Renal pelvis (tissue), 1 donor: ENCODE measurements at regions not wholly inside any gene's neighbourhood (a gene's known extent, or its start where the extent isn't known, plus 50 kb on each side); places are given as distances from the start of the nearest gene placed in this dataset.
"Not testable (repeated sequence)": the region's sequence is repeated elsewhere in the genome, so short reads cannot be mapped to it uniquely, and the experiment has no call there.

Experiments used
- DNase-seq: peaks from one replicate; pipeline ENCODE4 v3.0.0-alpha.2; 2013

DNA sequence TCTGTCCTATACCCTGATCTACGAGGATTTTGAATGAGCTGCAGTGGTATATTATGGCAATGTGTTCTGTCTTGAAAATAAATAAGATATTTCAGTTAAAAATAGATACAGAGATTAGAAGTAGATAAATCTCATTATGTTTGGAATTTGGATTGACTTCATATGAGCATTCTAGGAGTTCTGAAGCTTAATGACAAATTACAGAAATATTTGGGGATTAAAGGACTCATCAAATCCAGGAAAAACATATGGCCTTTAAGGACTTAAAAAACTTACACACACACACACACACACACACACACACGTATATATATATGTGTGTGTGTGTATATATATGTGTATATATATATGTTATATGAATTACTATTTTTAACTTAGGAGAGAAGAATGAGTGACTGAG is 446.9 kb upstream of the CD180 start:
- no peak for DNase-seq

DNA sequence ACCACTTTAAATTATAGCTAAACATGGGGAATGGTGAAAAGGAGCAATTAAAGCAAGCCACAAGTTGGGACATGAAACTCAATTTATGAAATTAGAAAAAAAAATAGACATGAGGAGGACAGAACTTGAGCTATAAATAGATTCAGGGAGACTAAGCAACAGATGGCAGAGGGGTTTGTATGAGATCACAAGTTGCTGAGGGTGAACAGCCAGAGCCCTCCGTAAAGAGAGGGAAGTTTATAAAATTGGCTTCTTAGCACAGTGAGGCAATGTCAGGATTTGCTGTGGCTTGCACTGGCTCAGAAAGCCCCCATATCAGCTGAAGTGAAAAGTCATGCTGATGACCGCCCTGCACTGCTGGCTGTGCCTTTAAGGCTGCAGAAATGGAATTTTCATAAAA is 443.4 kb upstream of the CD180 start:
- DNase-seq = no peak

DNA sequence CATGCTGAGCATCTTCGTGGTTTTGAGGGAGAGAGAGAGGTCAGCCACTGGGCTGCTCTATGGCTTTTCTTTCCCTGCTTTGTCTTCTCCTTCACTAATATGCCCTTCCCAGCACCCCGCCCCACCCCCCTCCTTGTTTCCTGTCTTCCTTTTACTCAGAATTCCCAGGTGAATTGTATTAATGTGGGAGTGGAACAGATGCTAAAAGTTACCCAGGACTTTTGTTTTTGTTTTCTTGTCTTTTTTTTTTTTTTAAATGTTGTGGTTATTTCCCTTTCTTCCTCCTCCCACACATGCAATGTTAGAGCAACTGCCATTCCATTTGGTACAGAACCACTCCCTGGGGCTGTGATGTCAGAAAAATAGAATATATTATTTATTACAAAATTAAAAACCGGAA is 442.7 kb upstream of the CD180 start:
- DNase-seq = no peak

DNA sequence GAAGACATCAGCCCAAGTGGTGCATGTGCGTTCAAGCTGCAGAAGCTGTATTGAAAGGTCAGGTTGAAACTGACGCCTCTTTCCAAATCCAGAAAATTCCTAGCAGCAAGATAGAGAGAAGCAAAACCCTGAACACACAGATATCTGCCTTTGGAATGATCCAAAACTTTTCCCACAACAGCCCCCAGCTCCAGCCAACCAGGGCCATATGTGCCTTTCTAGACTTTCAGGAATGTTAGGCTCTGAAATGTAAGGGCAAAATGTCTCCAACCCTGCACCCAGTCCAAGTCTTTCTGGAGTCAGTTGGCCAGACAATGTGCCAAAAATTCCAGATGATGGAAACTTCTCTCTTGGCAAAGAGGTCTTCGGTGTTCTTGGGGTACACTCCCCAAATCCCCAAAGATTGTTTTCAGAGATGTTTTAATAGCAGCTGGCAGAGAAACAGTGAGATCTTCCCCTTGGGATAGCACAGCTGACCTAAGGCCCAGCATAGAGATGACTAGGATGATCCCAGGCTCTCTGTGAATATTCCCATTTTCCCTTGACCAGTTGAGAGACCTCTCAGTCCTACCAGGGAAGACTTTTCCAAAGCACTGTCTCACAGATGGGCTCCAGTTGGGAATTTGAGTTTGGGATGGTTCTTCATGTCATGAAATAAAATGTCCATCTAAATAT is 440.4 kb upstream of the CD180 start:
- no peak for DNase-seq

DNA sequence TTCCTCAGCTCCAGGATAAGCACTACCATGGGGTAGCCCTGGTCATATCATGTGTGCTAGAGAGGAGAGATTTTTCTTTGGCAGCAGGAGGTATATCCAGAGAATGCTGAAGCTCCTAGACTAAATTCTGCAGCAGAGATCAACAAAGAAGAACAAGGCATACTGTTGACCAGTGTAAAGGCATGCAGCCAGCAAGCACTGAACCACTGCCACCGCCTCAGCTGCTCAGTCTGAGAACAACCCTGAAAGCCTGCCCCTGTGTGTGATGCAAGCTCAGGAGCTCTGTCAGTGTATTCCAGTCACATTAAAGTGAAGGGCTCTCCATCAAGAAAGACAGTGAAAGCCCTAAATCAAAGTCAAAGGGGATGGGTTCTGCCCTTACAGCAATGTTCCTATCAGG is 439.5 kb upstream of the CD180 start:
- DNase-seq = no peak

DNA sequence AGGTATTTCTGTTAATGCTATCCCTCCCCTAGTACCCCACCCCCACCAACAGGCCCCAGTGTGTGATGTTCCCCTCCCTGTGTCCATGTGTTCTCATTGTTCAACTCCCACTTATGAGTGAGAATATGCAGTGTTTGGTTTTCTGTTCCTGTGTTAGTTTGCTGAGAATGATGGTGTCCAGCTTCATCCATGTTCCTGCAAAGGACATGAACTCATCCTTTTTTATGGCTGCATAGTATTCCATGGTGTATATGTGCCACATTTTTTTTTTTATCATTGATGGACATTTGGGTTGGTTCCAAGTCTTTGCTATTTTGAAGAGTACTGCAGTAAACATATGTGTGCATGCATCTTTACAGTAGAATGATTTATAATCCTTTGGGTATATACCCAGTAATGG is 430.5 kb upstream of the CD180 start:
- not testable (repeated sequence) for DNase-seq

DNA sequence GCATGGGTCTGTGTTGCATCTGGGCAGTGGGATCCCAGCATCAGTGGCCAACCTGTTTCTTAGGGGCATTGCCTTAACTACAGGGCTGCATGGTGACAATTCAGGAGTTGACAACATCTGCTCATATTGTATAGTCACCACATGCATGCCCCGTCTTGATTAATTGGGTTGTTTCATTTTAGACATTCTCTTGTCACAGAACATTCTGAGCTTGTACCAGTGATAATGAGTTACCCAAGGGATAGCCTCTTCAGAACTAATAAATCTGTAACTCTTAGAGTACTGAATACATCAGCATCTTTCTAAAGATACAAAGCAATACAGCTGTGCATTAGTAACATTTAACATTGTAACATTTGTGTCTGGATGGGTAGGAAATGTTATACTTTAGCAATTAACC is 426.5 kb upstream of the CD180 start:
- no peak for DNase-seq

DNA sequence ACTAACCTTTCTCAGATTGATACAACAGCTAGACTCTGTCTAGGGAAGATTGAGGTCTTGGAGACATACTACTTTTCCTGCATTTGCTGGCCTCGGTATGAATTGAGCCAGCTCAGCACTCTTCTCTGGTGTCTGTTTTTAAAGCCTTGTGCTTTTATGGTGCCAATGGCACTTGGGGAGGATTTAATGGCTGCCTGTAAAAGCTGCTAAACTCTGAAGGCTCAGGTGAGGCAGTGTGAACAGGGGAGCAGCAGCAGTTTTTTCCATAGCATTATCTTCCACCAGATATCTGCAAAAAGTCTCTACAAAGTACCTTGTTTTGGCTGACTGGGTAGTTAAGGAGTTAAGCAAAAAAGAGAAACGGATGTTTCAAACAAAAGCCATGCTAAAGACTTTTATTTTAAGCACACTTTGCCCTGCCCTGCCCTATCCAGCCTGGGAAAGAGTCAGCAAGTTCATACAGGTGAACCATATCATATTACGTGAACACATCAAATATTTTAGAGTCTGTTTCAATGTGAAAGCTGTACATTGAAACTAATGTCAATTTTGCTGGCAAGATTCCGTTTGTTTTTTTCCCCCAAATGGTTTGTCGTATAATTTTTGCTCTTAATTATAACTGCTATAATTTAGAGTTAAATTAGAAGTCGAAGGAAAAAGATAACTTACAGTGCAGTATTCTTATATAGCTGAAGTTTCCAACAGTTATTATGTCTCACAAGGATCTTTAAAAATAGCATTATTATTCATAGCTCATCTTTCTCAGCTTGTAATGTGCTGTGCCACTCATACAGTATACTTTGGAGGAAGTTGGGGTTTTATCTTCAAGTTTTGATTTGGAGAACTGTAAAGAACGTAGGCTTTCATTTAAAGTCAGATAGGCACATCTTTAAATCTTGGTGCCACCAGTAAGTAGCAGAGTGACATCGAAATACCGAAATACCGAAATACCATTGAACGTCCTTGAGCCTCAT is 424.1 kb upstream of the CD180 start:
- no peak for DNase-seq

DNA sequence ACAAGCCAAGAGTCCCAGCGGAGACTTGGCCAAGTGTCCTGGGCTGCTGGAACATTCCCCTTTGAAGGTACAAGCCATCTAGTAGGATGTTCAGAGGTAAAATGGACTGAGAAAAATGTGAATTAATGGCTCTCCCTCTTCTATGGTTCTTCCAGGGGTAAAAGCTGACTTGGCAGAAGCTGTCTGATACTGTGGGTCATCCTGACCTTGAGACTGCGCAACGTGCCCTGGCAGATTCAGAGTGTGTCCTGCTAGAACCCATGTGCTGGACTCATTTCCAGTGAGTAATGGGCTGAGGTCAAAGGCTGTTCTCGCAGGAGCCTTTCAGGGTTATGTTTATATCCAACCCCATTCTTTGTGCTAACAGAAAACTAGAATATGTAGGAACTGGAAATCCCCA is 423.0 kb upstream of the CD180 start:
- DNase-seq = no peak

DNA sequence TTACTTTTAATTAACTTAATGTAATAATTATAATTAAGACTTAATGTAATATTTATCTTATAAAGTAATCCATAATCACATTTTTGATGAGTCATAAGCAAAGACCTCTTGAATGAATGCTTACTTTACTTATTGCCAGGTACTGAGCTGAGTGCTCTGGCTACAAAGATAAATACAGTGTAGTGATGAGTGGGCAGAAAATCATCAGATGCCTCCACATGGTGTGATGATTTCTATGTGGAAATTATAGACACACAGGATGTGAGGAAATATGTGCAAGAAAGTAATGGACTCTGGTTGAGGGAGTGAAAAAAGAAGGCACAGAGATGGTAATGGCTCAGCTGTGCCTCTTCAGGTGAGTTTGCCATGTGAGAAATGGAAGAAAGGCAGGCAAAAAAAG is 422.6 kb upstream of the CD180 start:
- no peak for DNase-seq

DNA sequence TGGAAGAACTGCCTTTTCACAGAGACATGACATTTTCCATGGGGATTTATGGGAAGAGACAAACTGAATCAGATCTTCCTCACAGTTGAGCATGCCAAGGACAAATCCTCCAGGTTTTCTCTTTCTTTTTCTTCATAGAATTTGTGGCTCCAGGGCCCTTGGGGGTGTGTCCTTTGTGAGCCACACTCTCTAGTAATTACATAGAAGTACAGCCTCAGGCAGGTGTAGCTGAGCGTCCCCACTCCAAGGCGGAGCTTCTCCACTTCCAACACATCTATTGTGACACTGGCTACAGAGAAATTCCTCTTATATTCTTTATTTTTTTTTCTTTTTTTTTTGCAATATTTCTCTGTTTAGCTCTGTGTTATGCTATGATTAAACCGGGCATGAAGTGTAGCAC is 420.5 kb upstream of the CD180 start:
- DNase-seq = no peak

DNA sequence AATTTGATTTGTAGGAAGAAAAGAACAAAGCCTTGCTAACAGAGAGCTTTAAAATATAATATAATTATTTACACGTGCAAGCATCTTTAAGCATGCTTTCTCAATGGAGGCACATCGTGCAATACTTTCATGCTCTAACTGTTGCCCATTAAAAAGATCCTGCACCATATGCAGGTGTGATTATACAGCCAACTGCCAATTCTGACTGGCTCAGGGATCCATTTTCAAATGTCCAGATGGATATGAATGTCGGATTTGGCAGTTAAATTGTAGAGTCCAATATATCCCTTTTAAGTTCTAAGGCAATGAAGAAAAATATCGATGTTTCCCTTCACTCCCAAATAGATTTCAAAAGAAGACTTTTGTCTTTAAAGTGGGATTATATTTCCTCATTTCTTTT is 416.4 kb upstream of the CD180 start:
- DNase-seq = no peak

DNA sequence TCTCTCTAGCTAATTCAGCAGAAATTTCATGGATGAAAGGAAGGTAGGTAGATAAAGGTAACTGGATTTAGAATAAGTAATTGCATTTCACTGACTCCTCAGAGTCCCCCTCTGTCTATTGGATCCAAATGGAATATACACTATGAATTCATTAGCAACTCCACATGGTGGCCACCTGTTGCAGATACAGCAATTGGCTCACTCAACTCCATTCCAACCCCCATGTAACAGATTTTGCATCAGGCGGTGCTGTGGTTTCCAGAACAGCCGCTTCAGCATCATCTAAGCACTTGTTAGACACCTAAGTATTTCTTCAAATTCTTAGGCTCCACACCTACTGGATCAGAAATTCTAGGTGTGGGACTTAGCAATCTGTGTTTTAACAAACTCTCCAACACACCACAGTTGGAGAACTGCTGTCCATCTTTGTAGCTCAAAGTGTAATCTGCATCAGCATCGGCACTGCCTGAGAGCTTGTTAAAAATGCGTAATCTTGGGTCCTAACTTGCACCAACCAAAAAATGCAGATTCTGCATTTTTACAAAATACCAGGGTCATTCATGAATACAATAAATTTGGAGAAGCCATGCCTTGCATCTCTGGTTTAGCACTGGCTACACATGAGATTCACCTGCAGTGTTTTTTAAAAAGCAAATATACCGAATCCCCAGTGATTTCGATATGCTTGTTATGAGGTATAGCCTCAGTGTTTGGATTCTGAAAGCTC is 413.8 kb upstream of the CD180 start:
- DNase-seq = no peak

DNA sequence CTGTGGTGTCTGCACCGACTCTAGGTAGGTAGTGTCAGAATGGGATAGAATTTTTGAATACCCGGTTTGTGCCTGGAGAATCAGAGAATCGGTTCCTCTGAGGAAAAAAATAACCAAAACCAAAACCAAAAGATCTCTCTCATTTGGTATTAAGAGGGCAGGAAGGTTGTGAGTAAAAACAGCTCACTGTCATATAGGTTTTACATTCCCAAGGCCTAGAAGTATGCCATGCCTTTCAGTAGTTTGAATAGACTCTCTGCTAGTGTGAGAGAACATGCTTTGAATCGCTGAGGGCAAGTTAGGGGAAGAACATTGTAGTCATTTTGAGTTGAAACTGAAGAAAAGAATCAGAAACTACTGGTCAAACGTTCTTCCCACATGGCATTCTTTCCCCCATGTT is 411.4 kb upstream of the CD180 start:
- DNase-seq = no peak

DNA sequence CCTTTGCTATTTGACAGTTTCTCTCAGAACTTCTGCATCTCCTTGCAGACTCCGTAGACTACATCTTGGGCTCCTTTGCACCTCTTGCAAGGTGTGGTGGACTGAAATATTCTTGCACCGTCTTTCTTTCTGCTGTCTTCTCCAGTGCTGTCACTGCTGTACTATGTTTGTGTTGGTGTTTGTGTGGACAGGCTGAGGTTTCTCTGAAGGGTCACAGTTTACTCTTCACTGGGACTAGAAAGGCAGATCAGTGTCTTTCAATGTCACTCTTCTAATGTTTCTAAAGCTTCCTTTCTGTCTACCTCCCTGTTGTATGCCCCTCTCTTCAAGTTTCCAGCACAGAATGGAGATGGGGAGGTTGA is 410.0 kb upstream of the CD180 start:
- DNase-seq = no peak

DNA sequence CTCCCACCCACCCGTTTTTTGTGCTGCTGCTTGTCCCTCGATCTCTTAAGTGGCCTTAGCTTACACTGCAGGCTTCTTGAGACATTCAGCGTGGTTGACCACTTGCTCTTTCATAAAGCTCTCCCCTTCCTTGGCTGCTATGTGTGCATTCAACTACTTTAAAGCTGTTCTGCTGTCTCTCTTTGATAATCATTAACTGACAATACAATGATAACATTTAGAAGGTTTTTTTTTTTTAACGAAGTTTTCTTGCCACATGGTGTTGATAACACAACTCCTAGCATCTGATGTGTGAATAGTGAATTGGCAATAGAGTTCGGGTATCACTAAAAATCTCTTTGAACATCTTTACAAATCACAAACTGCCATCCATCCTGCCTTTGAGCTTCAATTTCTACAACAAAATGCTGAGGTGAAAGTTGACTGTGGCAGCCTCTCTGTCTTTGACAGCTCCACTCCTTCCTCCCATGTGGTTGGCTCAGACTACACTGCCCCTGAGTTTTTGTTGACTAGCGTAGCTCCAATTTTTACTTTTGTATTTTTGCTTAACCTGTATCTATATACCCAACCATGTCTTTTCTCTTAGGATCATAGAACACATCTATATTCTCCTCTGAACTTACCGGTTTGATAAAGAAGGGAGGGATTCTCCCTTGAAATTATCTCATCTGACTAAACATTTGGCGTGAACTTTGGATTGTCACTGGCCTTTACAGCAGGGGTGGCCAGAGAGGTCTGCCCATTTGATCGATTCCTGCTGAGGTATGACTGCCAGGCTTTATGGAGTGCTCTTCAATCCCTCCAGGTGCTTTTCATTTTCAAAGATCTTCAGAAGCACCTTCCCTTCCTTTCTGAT is 409.4 kb upstream of the CD180 start:
- DNase-seq = no peak

DNA sequence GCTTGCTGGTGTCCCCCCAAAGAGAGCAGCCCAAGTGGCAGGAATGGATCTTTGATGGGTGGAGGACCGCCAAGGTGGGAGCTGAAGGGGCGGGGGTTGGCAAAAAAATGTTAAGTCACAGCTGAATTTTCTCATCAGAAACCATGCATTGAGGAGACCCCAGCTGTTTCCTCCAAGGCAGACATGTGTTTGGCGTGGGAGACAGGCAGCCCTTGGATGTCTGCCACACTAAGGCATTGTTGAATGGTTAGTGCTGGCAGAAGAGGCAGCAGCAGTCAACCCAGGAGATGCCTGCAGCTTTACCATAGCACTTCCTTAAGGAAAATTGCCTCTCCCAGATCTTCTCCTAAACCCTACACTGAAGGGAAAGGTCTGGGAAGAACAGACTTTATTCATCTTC is 394.9 kb upstream of the CD180 start:
- DNase-seq = no peak

DNA sequence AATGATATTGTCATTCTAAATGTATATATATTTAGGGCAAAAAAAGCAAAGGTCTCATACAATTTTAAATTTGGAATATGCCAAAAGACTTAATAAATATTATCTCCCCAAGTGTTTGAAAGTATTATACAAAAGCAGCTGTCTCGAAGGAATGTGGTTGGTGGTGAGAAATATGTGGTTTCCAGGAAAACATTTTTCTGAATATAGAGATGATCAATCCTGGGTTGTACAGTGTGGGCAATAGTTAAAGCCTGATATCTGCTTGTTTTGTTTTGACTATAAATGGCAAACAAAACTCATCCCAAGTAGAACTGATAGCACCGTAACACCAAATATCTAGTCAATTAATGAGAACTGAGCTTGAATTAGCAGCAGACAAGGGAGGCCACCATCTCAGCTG is 391.8 kb upstream of the CD180 start:
- no peak for DNase-seq

DNA sequence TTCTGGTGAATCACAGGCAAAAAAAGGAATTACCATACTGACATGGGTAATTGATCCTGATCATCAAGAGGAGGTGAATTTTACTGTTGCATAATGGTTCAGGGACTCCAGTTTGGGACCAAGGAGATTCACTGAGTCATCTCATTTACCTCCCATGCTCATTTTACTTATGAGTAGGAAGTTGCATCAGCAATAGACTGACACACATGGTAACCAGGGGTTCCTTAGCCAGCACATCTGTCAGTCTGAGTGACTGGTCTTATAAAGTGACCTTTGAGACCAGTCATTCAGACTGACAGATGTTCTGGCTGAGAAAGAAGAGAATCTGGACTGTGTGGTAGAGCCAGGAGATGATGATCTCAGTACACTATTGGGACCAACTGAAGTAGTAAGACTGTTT is 384.6 kb upstream of the CD180 start:
- no peak for DNase-seq

DNA sequence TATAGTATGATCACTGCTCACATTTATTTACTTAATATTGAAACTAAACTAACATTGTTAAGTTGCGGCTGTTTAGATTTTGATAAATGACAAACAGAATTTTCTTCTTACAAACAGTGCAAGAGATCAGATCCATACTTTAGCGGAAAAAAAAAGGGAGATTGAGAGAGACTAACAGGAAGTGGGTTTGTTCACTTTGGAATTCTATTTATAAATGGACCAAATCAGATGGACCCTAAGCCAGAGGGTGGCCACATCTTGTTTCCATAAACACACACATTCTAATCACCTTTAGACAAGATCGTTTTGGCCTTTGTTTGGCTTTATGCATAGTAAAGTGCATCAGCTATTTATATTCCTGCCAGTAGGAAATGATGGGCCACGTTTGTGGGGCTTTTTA is 381.4 kb upstream of the CD180 start:
- DNase-seq = no peak

DNA sequence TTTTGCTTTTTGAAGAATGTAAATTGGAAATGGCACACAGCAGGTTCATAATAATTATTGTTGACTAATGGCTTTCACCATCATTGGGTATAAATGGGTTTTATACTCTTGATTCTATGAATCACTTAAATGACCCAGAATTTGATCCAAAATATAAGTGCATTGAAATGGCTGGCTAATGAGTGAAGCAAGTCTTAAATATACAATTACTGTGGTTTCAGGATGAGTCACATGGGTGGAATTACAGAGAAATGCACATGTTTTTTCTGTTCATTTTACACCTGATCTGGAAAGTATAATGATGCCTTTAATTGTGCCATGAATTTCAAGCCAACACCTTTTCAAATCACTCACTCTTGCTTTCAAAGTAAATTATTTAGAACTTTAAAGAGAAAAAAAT is 380.8 kb upstream of the CD180 start:
- DNase-seq = no peak

DNA sequence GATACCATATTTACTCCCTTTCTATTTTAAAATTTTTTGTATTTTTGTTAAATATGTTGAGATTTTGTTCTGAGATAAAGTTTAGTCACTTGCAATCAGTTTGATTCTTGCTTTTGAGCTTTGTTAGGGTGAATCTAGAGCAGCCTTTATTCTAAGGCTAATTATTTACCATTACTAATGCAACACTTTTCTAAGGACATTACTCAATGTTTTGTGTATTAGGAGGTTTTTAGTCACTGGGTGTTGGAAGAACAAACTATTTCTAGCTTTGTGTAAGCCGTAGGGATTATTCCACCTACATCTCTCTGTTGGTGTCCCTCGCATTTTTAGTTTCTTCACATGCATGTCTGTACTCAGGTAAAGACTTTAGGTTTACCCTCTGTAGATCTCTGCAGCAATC is 379.5 kb upstream of the CD180 start:
- no peak for DNase-seq
